ENCODE measurements at regions not wholly inside any gene's neighbourhood (a gene's known extent, or its start where the extent isn't known, plus 50 kb on each side); places are given as distances from the start of the nearest gene placed in this dataset.
A peak's percentile ranks its signal among the peaks of the same experiment; 100 is the strongest.

- DNase-seq (ENCODE audit: low read depth), result no peak
Measured at GRCh38 chr11:105324156-105324555, 184.6 kb upstream of the CARD18 start.

- no peak for DNase-seq (ENCODE audit: low read depth)
Measured at GRCh38 chr11:105321696-105322095, 182.1 kb upstream of the CARD18 start.

GRCh38 chr11:105315287-105315686 lies 175.7 kb upstream of the CARD18 start:
- no peak for DNase-seq (ENCODE audit: low read depth)

- DNase-seq (ENCODE audit: low read depth), result no peak
Measured at GRCh38 chr11:105312266-105312665, 172.7 kb upstream of the CARD18 start.

GRCh38 chr11:105298630-105299029 lies 159.1 kb upstream of the CARD18 start:
- DNase-seq (ENCODE audit: low read depth), result no peak

GRCh38 chr11:105298174-105298573 lies 158.6 kb upstream of the CARD18 start:
- no peak for DNase-seq (ENCODE audit: low read depth)

- DNase-seq (ENCODE audit: low read depth), result peak; percentile 8
Measured at GRCh38 chr11:105297463-105297862, 157.9 kb upstream of the CARD18 start.

- no peak for DNase-seq (ENCODE audit: low read depth)
Measured at GRCh38 chr11:105296806-105297205, 157.2 kb upstream of the CARD18 start.

GRCh38 chr11:105296386-105296785 lies 156.8 kb upstream of the CARD18 start:
- no peak for DNase-seq (ENCODE audit: low read depth)

GRCh38 chr11:105282658-105283057 lies 143.1 kb upstream of the CARD18 start:
- no peak for DNase-seq (ENCODE audit: low read depth)

- no peak for DNase-seq (ENCODE audit: low read depth)
Measured at GRCh38 chr11:105274631-105275030, 135.1 kb upstream of the CARD18 start.

GRCh38 chr11:105273660-105274280 lies 134.2 kb upstream of the CARD18 start:
- no peak for DNase-seq (ENCODE audit: low read depth)

GRCh38 chr11:105269862-105270261 lies 130.3 kb upstream of the CARD18 start:
- DNase-seq (ENCODE audit: low read depth), result no peak

- DNase-seq (ENCODE audit: low read depth), result no peak
Measured at GRCh38 chr11:105268404-105269062, 129.0 kb upstream of the CARD18 start.

- no peak for DNase-seq (ENCODE audit: low read depth)
Measured at GRCh38 chr11:105265845-105266244, 126.3 kb upstream of the CARD18 start.

GRCh38 chr11:105260976-105261375 lies 121.4 kb upstream of the CARD18 start:
- no peak for DNase-seq (ENCODE audit: low read depth)

GRCh38 chr11:105245781-105246315 lies 106.3 kb upstream of the CARD18 start:
- DNase-seq (ENCODE audit: low read depth), result no peak

GRCh38 chr11:105244160-105244825 lies 104.7 kb upstream of the CARD18 start:
- DNase-seq (ENCODE audit: low read depth), result peak; percentile 86

- no peak for DNase-seq (ENCODE audit: low read depth)
Measured at GRCh38 chr11:105241136-105241535, 101.6 kb upstream of the CARD18 start.

- DNase-seq (ENCODE audit: low read depth), result peak; percentile 56
Measured at GRCh38 chr11:105236664-105237063, 97.1 kb upstream of the CARD18 start.

- DNase-seq (ENCODE audit: low read depth), result no peak
Measured at GRCh38 chr11:105233285-105233684, 93.7 kb upstream of the CARD18 start.

- no peak for DNase-seq (ENCODE audit: low read depth)
Measured at GRCh38 chr11:105232021-105232420, 92.5 kb upstream of the CARD18 start.

- no peak for DNase-seq (ENCODE audit: low read depth)
Measured at GRCh38 chr11:105230586-105230985, 91.0 kb upstream of the CARD18 start.

Measured in stromal cell of bone marrow (primary cell).